IMR-90 (cell line): ENCODE measurements at regions not wholly inside any gene's neighbourhood (a gene's known extent, or its start where the extent isn't known, plus 50 kb on each side); places are given as distances from the start of the nearest gene placed in this dataset.

Experiments used
- ATAC-seq: fragments of 200-7000 bp; cut with Tn5 transposase; 2 replicates; pipeline ENCODE4 v1.9.1; 2020; ENCODE audit warnings: low read depth, mild to moderate bottlenecking, moderate library complexity
- BruUV-seq: library from RNA; stranded (reverse); fragments of 400-500 nt; replicated peaks from 2 replicates; lab custom pipeline; 2021; lab: Mats Ljungman, UMichigan
- CTCF ChIA-PET: fragments of 300-600 bp; formaldehyde crosslinking; extraction: SDS; loops from one replicate; lab custom pipeline; 2021; ENCODE audit warnings: antibody characterized with exemption; lab: Yijun Ruan, JAX
- POLR2A ChIA-PET: fragments of 300-600 bp; sonication (Branson Sonifier 250); formaldehyde crosslinking; loops from one replicate; lab custom pipeline; 2022; ENCODE audit warnings: antibody characterized with exemption; ENCODE audit not compliant: unreplicated experiment; lab: Charles Lee
- DNase-seq: peaks from one replicate; pipeline ENCODE4 v3.0.0; 2013
- H2AFZ ChIP-seq: replicated peaks from 2 replicates; pipeline ENCODE3; 2013; ENCODE audit warnings: low read length, mild to moderate bottlenecking; ENCODE audit not compliant: poor library complexity
- H2AK5ac ChIP-seq: 2 replicates; pipeline ENCODE4 v1.6.1; 2013; ENCODE audit warnings: low read depth, low read length, inconsistent platforms
- H2AK9ac ChIP-seq: replicated peaks from 2 replicates; pipeline ENCODE3; 2013; ENCODE audit warnings: mild to moderate bottlenecking, low read depth, low read length, moderate library complexity; ENCODE audit not compliant: poor library complexity
- H2BK120ac ChIP-seq: 2 replicates; pipeline ENCODE4 v1.6.1; 2013; ENCODE audit warnings: low read depth, low read length, inconsistent platforms
- H2BK15ac ChIP-seq: 3 replicates; pipeline ENCODE4 v1.6.1; 2013; ENCODE audit warnings: low read depth, low read length, inconsistent platforms
- H2BK20ac ChIP-seq: 2 replicates; pipeline ENCODE4 v1.6.1; 2013; ENCODE audit warnings: low read depth, mild to moderate bottlenecking, inconsistent platforms, low read length, moderate library complexity
- H2BK5ac ChIP-seq: 2 replicates; pipeline ENCODE4 v1.6.1; 2013; ENCODE audit warnings: mild to moderate bottlenecking, low read depth, low read length, inconsistent platforms; ENCODE audit not compliant: poor library complexity, severe bottlenecking
- H3K14ac ChIP-seq: replicated peaks from 2 replicates; pipeline ENCODE4 v1.6.1; 2013; ENCODE audit warnings: low read depth, low read length, inconsistent platforms
- H3K18ac ChIP-seq: 2 replicates; pipeline ENCODE4 v1.6.1; 2013; ENCODE audit warnings: low read depth, low read length, control low read depth
- H3K23ac ChIP-seq: 2 replicates; pipeline ENCODE4 v1.6.1; 2013; ENCODE audit warnings: low read depth, low read length, inconsistent platforms
- H3K27ac ChIP-seq: 2 replicates; pipeline ENCODE4 v1.5.1; 2013; ENCODE audit warnings: mild to moderate bottlenecking, control low read depth, low read length; ENCODE audit not compliant: insufficient read depth
- H3K27me3 ChIP-seq: 2 replicates; pipeline ENCODE4 v1.6.1; 2013; ENCODE audit warnings: low read length; ENCODE audit not compliant: control insufficient read depth, insufficient read depth
- H3K36me3 ChIP-seq: 2 replicates; pipeline ENCODE4 v1.6.1; 2013; ENCODE audit warnings: low read length, mixed read lengths; ENCODE audit not compliant: control insufficient read depth, insufficient read depth
- H3K4ac ChIP-seq: 2 replicates; pipeline ENCODE4 v1.6.1; 2013; ENCODE audit warnings: low read depth, low read length, inconsistent platforms
- H3K4me1 ChIP-seq: 2 replicates; pipeline ENCODE4 v1.6.1; 2013; ENCODE audit warnings: low read length, mixed read lengths; ENCODE audit not compliant: control insufficient read depth, insufficient read depth
- H3K4me2 ChIP-seq: 2 replicates; pipeline ENCODE4 v1.6.1; 2013; ENCODE audit warnings: low read depth, mild to moderate bottlenecking, control low read depth, low read length, moderate library complexity
- H3K4me3 ChIP-seq: 2 replicates; pipeline ENCODE4 v1.5.1; 2013; ENCODE audit warnings: low read depth, mild to moderate bottlenecking, control low read depth, low read length, moderate library complexity; ENCODE audit not compliant: insufficient read depth
- H3K56ac ChIP-seq: 2 replicates; pipeline ENCODE4 v1.6.1; 2013; ENCODE audit warnings: low read length, inconsistent platforms; ENCODE audit not compliant: insufficient read depth; ENCODE audit errors: extremely low read depth
- H3K79me1 ChIP-seq, 2 experiments: 2 replicates each; pipeline ENCODE4 v1.6.1; 2013; ENCODE audit warnings: low read length in 2 of 2, inconsistent platforms in 1 of 2, low read depth in 1 of 2
- H3K9ac ChIP-seq: 2 replicates; pipeline ENCODE4 v1.6.1; 2013; ENCODE audit warnings: low read depth, low read length, control low read depth
- H3K9me1 ChIP-seq: 2 replicates; pipeline ENCODE4 v1.6.1; 2013; ENCODE audit warnings: low read length, inconsistent platforms; ENCODE audit not compliant: insufficient read depth
- H3K9me3 ChIP-seq: 2 replicates; pipeline ENCODE4 v1.6.1; 2013; ENCODE audit warnings: low read length; ENCODE audit not compliant: control insufficient read depth, insufficient read depth
- H4K20me1 ChIP-seq: 2 replicates; pipeline ENCODE4 v1.6.1; 2013; ENCODE audit warnings: low read length, inconsistent platforms; ENCODE audit not compliant: insufficient read depth
- H4K5ac ChIP-seq: 2 replicates; pipeline ENCODE4 v1.6.1; 2013; ENCODE audit warnings: mild to moderate bottlenecking, low read depth, low read length, control low read depth
- H4K8ac ChIP-seq, 2 experiments: 2 replicates each; pipeline ENCODE4 v1.6.1; 2013; ENCODE audit warnings: low read depth in 2 of 2, low read length in 2 of 2, control low read depth in 1 of 2, inconsistent platforms in 1 of 2
- H4K91ac ChIP-seq: 2 replicates; pipeline ENCODE4 v1.6.1; 2013; ENCODE audit warnings: low read depth, low read length, inconsistent platforms; ENCODE audit not compliant: insufficient read depth
- BHLHE40 ChIP-seq: fragments of 150-350 bp; IDR thresholded peaks from 2 replicates; pipeline ENCODE4 v1.6.1; 2016; ENCODE audit warnings: mild to moderate bottlenecking, low read depth, low read length
- CEBPB ChIP-seq: IDR thresholded peaks from 2 replicates; pipeline ENCODE4 v1.6.1; 2012; ENCODE audit warnings: low read depth, low read length, improper control_type of control experiment
- WGBS, 2 experiments: methylation state at CpG; one replicate each; pipeline versions ENCODE4 v1.1.5 to v1.1.7; 2013; ENCODE audit warnings: missing lambda C conversion rate in 2 of 2; ENCODE audit not compliant: insufficient read length in 1 of 2; ENCODE audit errors: extremely low coverage in 2 of 2; 5-methylcytosine and 5-hydroxymethylcytosine counted together
- dilution Hi-C: fragments of 300-500 bp; cut with HindIII; formaldehyde crosslinking; loops from one replicate; pipeline ENCODE4 v1.14.3; 2018; ENCODE audit warnings: low sequenced_read_pairs; ENCODE audit not compliant: unreplicated experiment
- in situ Hi-C: fragments of 300-500 bp; cut with MboI; formaldehyde crosslinking; loops from 3 replicates; pipeline ENCODE4 v1.14.3; 2019; ENCODE audit warnings: low sequenced_read_pairs, inconsistent platforms, mixed read lengths
- intact Hi-C: fragments of 100-400 bp; cut with micrococcal nuclease; formaldehyde crosslinking; loops from 2 replicates; pipeline ENCODE4 v1.10.0; 2022
- TF ChIP-seq, protein P1 (sequence below): conservative IDR thresholded peaks from 2 replicates; pipeline ENCODE4 v1.5.1; 2012; ENCODE audit warnings: mild to moderate bottlenecking, low read depth, low read length, improper control_type of control experiment

DNA sequence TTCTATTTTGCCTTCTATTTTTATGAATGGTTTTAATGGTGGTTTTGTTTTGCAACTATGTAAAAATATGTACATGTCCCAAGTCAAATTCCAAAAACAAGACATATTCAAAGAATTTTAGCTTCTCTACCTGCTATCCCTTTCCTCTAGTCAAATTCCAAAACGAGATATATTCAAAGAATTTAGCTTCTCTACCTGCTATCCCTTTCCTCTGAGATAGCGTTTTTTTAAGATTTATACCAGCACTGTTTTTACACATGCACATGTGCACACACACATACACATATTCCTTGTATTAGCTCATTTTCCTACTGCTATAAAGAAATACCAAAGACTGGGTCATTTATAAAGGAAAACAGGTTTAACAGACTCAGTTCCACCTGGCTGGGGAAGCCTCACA lies 199.1 kb upstream of the ARL4C start:
- Histone ChIP-seq H4K8ac (no peak overlapping the region), H3K56ac (no peak overlapping the region), H3K23ac (no peak overlapping the region), H2AK5ac (no peak overlapping the region), H2AFZ (no peak overlapping the region), H2BK120ac (no peak overlapping the region), H3K9me3 (peaks cover 5% of the 10 kb centered on the region; the same call in 1 of the 2 replicates), H2BK5ac (no peak overlapping the region), H4K91ac (no peak overlapping the region), H3K4me1 (peaks cover 5% of the 10 kb centered on the region), H3K27me3 (no peaks in the 10 kb centered on the region), H3K14ac (no peak overlapping the region), H3K9ac (no peak overlapping the region), H4K5ac (no peak overlapping the region), H2AK9ac (no peak overlapping the region), H3K4me2 (no peak overlapping the region), H3K36me3 (no peaks in the 10 kb centered on the region), H3K9me1 (no peaks in the 10 kb centered on the region), H2BK20ac (no peak overlapping the region), H3K4ac (no peak overlapping the region), H4K20me1 (no peaks in the 10 kb centered on the region), H3K27ac (no peak overlapping the region), H3K4me3 (no peak overlapping the region), H3K79me1 (no peaks in the 10 kb centered on the region), H3K18ac (no peak overlapping the region), H2BK15ac (no peak overlapping the region)
- WGBS, 2 experiments: 100% methylated on average over 1 of the region's 2 CpGs; no CpG with 5 or more reads in 1 of the 2 experiments
- ChIA-PET POLR2A (interaction anchor here (0.6 kb wide), 1 partner anchor 277 kb away, joined by 4 read pairs; no protein-coding TSS in a partner anchor), CTCF (interaction anchor here (0.6 kb wide), 2 partner anchors 45 to 1013 kb away, joined by 3 read pairs; no protein-coding TSS in a partner anchor)
- DNase-seq: no peak
- TF ChIP-seq, protein P1, sequence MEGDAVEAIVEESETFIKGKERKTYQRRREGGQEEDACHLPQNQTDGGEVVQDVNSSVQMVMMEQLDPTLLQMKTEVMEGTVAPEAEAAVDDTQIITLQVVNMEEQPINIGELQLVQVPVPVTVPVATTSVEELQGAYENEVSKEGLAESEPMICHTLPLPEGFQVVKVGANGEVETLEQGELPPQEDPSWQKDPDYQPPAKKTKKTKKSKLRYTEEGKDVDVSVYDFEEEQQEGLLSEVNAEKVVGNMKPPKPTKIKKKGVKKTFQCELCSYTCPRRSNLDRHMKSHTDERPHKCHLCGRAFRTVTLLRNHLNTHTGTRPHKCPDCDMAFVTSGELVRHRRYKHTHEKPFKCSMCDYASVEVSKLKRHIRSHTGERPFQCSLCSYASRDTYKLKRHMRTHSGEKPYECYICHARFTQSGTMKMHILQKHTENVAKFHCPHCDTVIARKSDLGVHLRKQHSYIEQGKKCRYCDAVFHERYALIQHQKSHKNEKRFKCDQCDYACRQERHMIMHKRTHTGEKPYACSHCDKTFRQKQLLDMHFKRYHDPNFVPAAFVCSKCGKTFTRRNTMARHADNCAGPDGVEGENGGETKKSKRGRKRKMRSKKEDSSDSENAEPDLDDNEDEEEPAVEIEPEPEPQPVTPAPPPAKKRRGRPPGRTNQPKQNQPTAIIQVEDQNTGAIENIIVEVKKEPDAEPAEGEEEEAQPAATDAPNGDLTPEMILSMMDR: no peak
- TF ChIP-seq BHLHE40 (no peak), CEBPB (no peak)
- intact Hi-C loops (no loop called here), in situ Hi-C loops (no loop called here), dilution Hi-C loops (no loop called here)
- no TSS peak for BruUV-seq
- ATAC-seq: no peak
